ENCODE measurements at regions not wholly inside any gene's neighbourhood (a gene's known extent, or its start where the extent isn't known, plus 50 kb on each side); places are given as distances from the start of the nearest gene placed in this dataset.
A peak's percentile ranks its signal among the peaks of the same experiment; 100 is the strongest.

DNA sequence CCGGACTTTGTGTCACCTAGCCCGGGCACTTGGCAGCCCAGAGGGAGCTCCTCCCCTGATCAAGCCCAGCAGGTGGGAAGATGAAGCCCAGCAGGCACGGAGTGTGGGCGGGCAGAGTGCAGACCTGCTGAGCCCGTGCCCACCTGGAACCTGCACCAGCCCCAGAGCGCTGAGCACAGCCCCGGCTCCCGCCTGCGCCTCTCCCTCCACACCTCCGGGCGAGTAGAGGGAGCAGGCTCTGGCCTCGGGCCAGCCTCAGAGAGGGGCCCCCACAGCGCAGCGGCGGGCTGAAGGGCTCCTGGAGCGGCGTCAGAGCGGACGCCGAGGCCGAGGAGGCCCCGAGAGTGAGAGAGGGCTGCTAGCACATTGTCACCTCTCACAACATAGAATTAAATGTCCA is 257.7 kb downstream of the VGLL3 start:
- no peak for DNase-seq (ENCODE audit: low read depth)
- TF ChIP-seq, protein P1, sequence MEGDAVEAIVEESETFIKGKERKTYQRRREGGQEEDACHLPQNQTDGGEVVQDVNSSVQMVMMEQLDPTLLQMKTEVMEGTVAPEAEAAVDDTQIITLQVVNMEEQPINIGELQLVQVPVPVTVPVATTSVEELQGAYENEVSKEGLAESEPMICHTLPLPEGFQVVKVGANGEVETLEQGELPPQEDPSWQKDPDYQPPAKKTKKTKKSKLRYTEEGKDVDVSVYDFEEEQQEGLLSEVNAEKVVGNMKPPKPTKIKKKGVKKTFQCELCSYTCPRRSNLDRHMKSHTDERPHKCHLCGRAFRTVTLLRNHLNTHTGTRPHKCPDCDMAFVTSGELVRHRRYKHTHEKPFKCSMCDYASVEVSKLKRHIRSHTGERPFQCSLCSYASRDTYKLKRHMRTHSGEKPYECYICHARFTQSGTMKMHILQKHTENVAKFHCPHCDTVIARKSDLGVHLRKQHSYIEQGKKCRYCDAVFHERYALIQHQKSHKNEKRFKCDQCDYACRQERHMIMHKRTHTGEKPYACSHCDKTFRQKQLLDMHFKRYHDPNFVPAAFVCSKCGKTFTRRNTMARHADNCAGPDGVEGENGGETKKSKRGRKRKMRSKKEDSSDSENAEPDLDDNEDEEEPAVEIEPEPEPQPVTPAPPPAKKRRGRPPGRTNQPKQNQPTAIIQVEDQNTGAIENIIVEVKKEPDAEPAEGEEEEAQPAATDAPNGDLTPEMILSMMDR (conservative IDR thresholded peaks at IDR 0.05; ENCODE audit: low read depth, low read length), result no peak
- H3K4me3 ChIP-seq (ENCODE audit: low read length), result no peak overlapping the region

DNA sequence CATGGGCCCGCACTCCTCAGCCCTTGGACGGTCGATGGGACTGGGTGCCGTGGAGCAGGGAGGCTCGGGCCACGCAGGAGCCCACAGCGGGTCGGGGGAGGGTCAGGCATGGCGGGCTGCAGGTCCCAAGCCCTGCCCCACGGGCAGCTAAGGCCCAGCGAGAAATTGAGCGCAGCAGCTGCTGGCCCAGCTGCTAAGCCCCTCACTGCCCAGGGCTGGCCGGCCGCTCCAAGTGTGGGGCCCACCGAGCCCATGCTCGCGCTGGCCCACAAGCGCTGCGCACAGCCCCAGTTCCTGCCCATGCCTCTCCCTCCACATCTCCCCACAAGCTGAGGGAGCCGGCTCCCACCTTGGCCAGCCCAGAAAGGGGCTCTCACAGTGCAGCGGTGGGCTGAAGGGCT is 259.4 kb downstream of the VGLL3 start:
- DNase-seq (ENCODE audit: low read depth), result no peak
- TF ChIP-seq, protein P1 (conservative IDR thresholded peaks at IDR 0.05; ENCODE audit: low read depth, low read length), result no peak
- H3K4me3 ChIP-seq (ENCODE audit: low read length), result no peak overlapping the region

DNA sequence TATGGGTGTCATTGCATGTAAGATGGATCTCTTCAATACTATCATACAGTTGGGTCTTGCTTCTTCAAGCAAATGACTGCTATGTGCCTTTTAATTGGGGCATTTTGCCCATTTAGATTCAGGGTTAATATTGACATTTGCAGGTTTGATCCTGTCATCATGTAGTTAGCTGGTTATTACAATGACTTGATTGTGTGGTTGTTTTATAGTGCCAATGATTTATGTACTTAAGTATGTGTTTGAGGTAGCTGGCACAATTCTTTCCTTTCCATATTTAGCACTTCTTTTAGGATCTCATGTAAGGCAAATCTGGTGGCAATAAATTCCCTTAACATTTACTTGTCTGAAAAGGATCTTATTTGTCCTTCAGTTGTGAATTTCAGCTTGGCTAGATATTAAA is 267.5 kb downstream of the VGLL3 start:
- TF ChIP-seq, protein P1 (conservative IDR thresholded peaks at IDR 0.05; ENCODE audit: low read depth, low read length), result no peak
- H3K4me3 ChIP-seq (ENCODE audit: low read length), result no peak overlapping the region
- no peak for DNase-seq (ENCODE audit: low read depth)

DNA sequence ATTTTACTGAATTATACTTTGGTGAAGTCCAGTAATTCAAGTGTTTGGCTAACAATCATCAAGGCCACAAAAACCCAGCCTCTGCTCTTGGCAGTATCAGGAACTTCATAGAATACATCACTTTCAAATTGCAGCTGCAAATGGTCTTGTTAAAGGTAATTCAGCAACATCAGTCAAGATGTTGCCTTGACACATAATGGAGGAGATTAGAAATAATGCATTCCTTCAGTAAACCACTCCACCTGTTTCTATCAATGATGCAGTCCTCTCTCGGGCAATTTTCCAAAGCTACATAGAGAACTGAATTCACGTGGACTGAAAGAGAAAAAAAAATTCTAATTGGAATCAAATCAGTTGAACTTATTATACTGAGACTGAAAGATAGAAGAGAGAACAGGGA is 279.3 kb downstream of the VGLL3 start:
- no peak for DNase-seq (ENCODE audit: low read depth)
- H3K4me3 ChIP-seq (ENCODE audit: low read length), result no peak overlapping the region
- TF ChIP-seq, protein P1 (conservative IDR thresholded peaks at IDR 0.05; ENCODE audit: low read depth, low read length), result no peak

DNA sequence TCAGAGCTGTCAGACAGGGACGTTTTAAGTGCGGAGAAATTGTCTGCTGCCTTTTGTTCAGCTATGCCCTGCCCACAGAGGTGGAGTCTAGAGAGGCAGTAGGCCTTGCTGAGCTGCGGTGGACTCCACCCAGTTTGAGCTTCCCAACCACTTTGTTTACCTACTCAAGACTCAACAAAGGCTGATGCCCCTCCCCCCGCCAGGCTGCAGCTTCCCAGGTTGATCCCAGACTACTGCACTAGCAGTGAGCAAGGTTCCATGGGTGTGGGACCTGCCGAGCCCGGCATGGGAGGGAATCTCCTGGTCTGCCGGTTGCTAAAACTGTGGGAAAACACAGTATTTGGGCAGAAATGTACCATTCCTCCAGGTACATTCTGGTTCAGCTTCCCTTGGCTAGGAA is 282.1 kb downstream of the VGLL3 start:
- H3K4me3 ChIP-seq (ENCODE audit: low read length), result no peak overlapping the region
- TF ChIP-seq, protein P1 (conservative IDR thresholded peaks at IDR 0.05; ENCODE audit: low read depth, low read length), result no peak
- DNase-seq (ENCODE audit: low read depth), result no peak

DNA sequence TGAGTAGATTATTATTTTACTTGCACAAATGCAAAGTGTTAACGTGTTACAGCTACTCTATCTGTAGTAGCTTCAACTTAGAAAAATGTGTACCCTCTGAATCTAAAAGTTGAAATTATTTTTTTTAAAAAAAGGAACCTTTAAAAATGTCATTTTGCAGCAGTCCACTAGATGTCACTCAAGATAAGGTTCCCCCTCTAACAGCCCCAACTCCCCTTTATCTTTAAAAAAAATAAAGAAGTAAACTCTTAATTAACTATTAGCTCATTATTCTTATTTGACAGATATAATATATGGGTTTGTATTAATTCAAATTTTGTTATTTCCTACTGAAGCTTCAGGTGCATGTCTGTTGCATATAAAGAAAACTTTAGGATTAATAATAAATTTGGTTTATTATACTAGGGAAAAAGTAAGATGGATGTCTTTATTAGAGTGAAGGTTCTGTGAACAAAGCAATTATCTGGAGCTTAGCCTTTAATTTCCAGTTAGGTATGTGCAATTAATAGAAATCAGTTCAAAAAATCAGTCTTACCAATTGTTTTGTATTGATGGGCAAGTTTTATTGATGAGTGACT is 288.5 kb downstream of the VGLL3 start:
- DNase-seq (ENCODE audit: low read depth), result no peak
- no peak overlapping the region for H3K4me3 ChIP-seq (ENCODE audit: low read length)
- TF ChIP-seq, protein P1 (conservative IDR thresholded peaks at IDR 0.05; ENCODE audit: low read depth, low read length), result peak; percentile 66

DNA sequence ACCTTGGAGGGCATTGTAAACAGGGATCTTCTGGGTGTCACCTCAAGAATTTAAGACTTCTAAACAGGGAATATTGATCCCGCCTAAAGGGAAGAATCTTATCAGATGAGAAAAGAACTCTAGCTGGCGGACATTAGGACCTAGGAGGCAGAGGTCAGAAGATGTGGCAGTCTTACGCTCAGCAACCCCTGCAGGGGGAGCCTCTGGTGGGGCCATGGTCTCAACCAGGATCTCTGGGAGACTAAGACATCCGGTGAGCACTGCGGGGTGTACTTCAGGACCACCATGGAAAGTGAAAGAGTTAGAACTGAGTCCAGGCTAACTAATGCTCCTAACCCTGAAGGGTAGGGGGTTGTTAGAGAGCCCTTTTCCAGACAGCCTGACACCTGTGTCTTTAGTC is 295.2 kb downstream of the VGLL3 start:
- no peak overlapping the region for H3K4me3 ChIP-seq (ENCODE audit: low read length)
- DNase-seq (ENCODE audit: low read depth), result no peak
- TF ChIP-seq, protein P1 (conservative IDR thresholded peaks at IDR 0.05; ENCODE audit: low read depth, low read length), result no peak

All from retinal pigment epithelial cell (primary cell).